ENCODE measurements at regions not wholly inside any gene's neighbourhood (a gene's known extent, or its start where the extent isn't known, plus 50 kb on each side); places are given as distances from the start of the nearest gene placed in this dataset.

GRCh38 chr7:68411742-68412141 is 1186.5 kb upstream of the AUTS2 start:
- intact Hi-C loops (cut with DNase I): no loop called here
- H3K9me3 ChIP-seq: no peaks in the 10 kb centered on the region

GRCh38 chr7:68414631-68415425 is 1183.4 kb upstream of the AUTS2 start:
- no peaks in the 10 kb centered on the region for H3K36me3 ChIP-seq
- no peaks in the 10 kb centered on the region for H3K4me1 ChIP-seq (ENCODE audit: insufficient read depth)
- no peak overlapping the region for H3K27ac ChIP-seq
- H3K9me3 ChIP-seq: no peaks in the 10 kb centered on the region
- intact Hi-C loops (cut with DNase I): no loop called here
- no peak overlapping the region for H3K4me3 ChIP-seq
- H3K27me3 ChIP-seq: no peaks in the 10 kb centered on the region
- WGBS, 3 donors: 86 to 91% (median 89%) methylated on average over 2 of the region's 2 CpGs
- DNase-seq: no peak
- TF ChIP-seq POLR2A (IDR thresholded peaks at IDR 0.05) (no peak), CTCF (IDR thresholded peaks at IDR 0.05) (no peak), EP300 (IDR thresholded peaks at IDR 0.05) (no peak)

More at GRCh38 chr7:68411742-68412141, 1186.5 kb upstream of the AUTS2 start:
- Histone ChIP-seq H3K4me1 (ENCODE audit: insufficient read depth) (no peaks in the 10 kb centered on the region), H3K4me3 (no peak overlapping the region), H3K36me3 (no peaks in the 10 kb centered on the region), H3K27me3 (no peaks in the 10 kb centered on the region), H3K27ac (no peak overlapping the region)
- WGBS, 3 donors: 70 to 82% (median 74%) methylated on average over 6 of the region's 6 CpGs
- no peak for TF ChIP-seq EP300 (IDR thresholded peaks at IDR 0.05)
- no peak for TF ChIP-seq CTCF (IDR thresholded peaks at IDR 0.05)
- TF ChIP-seq POLR2A (IDR thresholded peaks at IDR 0.05): no peak
- DNase-seq: no peak

- 84 to 95% (median 90%) methylated on average over 2 of the region's 2 CpGs for WGBS, 3 donors
- no peak for TF ChIP-seq EP300 (IDR thresholded peaks at IDR 0.05)
- no peak for TF ChIP-seq POLR2A (IDR thresholded peaks at IDR 0.05)
- TF ChIP-seq CTCF (IDR thresholded peaks at IDR 0.05): no peak
Observed at GRCh38 chr7:68417002-68417401, 1181.3 kb upstream of the AUTS2 start.

GRCh38 chr7:68417659-68418058 is 1180.6 kb upstream of the AUTS2 start:
- 46 to 48% (median 47%) methylated on average over 1 of the region's 1 CpG for WGBS, 3 donors
- Histone ChIP-seq H3K4me1 (ENCODE audit: insufficient read depth) (no peaks in the 10 kb centered on the region), H3K27ac (no peak overlapping the region), H3K36me3 (no peaks in the 10 kb centered on the region), H3K4me3 (no peak overlapping the region), H3K9me3 (no peaks in the 10 kb centered on the region), H3K27me3 (no peaks in the 10 kb centered on the region)
- no peak for DNase-seq
- intact Hi-C loops (cut with DNase I): no loop called here
- TF ChIP-seq EP300 (IDR thresholded peaks at IDR 0.05) (no peak), CTCF (IDR thresholded peaks at IDR 0.05) (no peak), POLR2A (IDR thresholded peaks at IDR 0.05) (no peak)

More at GRCh38 chr7:68417002-68417401, 1181.3 kb upstream of the AUTS2 start:
- no peaks in the 10 kb centered on the region for H3K4me1 ChIP-seq (ENCODE audit: insufficient read depth)
- H3K27me3 ChIP-seq: no peaks in the 10 kb centered on the region
- no peaks in the 10 kb centered on the region for H3K36me3 ChIP-seq
- no peak for DNase-seq
- intact Hi-C loops (cut with DNase I): no loop called here
- no peak overlapping the region for H3K4me3 ChIP-seq
- H3K9me3 ChIP-seq: no peaks in the 10 kb centered on the region
- no peak overlapping the region for H3K27ac ChIP-seq

All from ovary (tissue), 7 donors.